Head of caudate nucleus (tissue), 42 donors: ENCODE measurements at regions not wholly inside any gene's neighbourhood (a gene's known extent, or its start where the extent isn't known, plus 50 kb on each side); places are given as distances from the start of the nearest gene placed in this dataset.

Experiments used
- DNase-seq, 42 donors: peaks; one replicate each; pipeline versions ENCODE4 v3.0.0 to v3.0.0-alpha.2; 2020 to 2021; ENCODE audit warnings: mixed read lengths in 7 of 42
- intact Hi-C: fragments of 100-400 bp; cut with DNase I; formaldehyde crosslinking; loops from one replicate; pipeline ENCODE4 v1.15.0; 2022

GRCh38 chr12:124093297-124093696, 120.3 kb downstream of the ZNF664 start:
- no peak for DNase-seq
- intact Hi-C loops = no loop called here

- intact Hi-C loops = no loop called here
- DNase-seq = no peak
Measured at GRCh38 chr12:124094188-124094587, 121.2 kb downstream of the ZNF664 start.

- intact Hi-C loops = no loop called here
- DNase-seq = no peak
Measured at GRCh38 chr12:124094733-124095132, 121.7 kb downstream of the ZNF664 start.

GRCh38 chr12:124096109-124096508, 123.1 kb downstream of the ZNF664 start:
- intact Hi-C loops = no loop called here
- DNase-seq = no peak

- intact Hi-C loops = no loop called here
- DNase-seq = no peak
Measured at GRCh38 chr12:124096869-124097434, 123.9 kb downstream of the ZNF664 start.

GRCh38 chr12:124097701-124098100, 124.7 kb downstream of the ZNF664 start:
- peak in 4 of 42 donors; percentile 2 to 47 (median 13) for DNase-seq
- intact Hi-C loops = no loop called here

GRCh38 chr12:124098101-124098757, 125.2 kb downstream of the ZNF664 start:
- intact Hi-C loops = no loop called here
- DNase-seq = peak in 7 of 42 donors; percentile 3 to 51 (median 22)

GRCh38 chr12:124098887-124099286, 125.9 kb downstream of the ZNF664 start:
- peak in 37 of 42 donors; percentile 9 to 82 (median 46) for DNase-seq
- intact Hi-C loops = no loop called here

- no peak for DNase-seq
- intact Hi-C loops = no loop called here
Measured at GRCh38 chr12:124099661-124100060, 126.6 kb downstream of the ZNF664 start.

- intact Hi-C loops = no loop called here
- no peak for DNase-seq
Measured at GRCh38 chr12:124100572-124101178, 127.7 kb downstream of the ZNF664 start.

- intact Hi-C loops = no loop called here
- DNase-seq = no peak
Measured at GRCh38 chr12:124105546-124105945, 132.5 kb downstream of the ZNF664 start.

GRCh38 chr12:124107351-124107750, 134.3 kb downstream of the ZNF664 start:
- intact Hi-C loops = no loop called here
- DNase-seq = no peak

GRCh38 chr12:124109760-124110159, 136.7 kb downstream of the ZNF664 start:
- DNase-seq = peak in 1 of 42 donors; percentile 8
- intact Hi-C loops = no loop called here

GRCh38 chr12:124110372-124110883, 137.4 kb downstream of the ZNF664 start:
- intact Hi-C loops = no loop called here
- no peak for DNase-seq

- no peak for DNase-seq
Measured at GRCh38 chr12:124111006-124111405, 138.0 kb downstream of the ZNF664 start.

GRCh38 chr12:124114316-124114715, 141.3 kb downstream of the ZNF664 start:
- DNase-seq = no peak

More at GRCh38 chr12:124111006-124111405, 138.0 kb downstream of the ZNF664 start:
- intact Hi-C loops = no loop called here

GRCh38 chr12:124115496-124115895, 142.5 kb downstream of the ZNF664 start:
- no peak for DNase-seq

More at GRCh38 chr12:124114316-124114715, 141.3 kb downstream of the ZNF664 start:
- intact Hi-C loops = no loop called here

GRCh38 chr12:124115976-124116690, 143.1 kb downstream of the ZNF664 start:
- intact Hi-C loops = no loop called here
- DNase-seq = no peak

More at GRCh38 chr12:124115496-124115895, 142.5 kb downstream of the ZNF664 start:
- intact Hi-C loops = no loop called here

- DNase-seq = no peak
- intact Hi-C loops = no loop called here
Measured at GRCh38 chr12:124120739-124121138, 147.7 kb downstream of the ZNF664 start.

GRCh38 chr12:124122722-124123121, 149.7 kb downstream of the ZNF664 start:
- intact Hi-C loops = no loop called here
- no peak for DNase-seq
